DND-41 (cell line): ENCODE measurements at regions not wholly inside any gene's neighbourhood (a gene's known extent, or its start where the extent isn't known, plus 50 kb on each side); places are given as distances from the start of the nearest gene placed in this dataset.

Experiments used
- ATAC-seq: fragments of 200-7000 bp; cut with Tn5 transposase; 3 replicates; pipeline ENCODE4 v1.9.1; 2021; ENCODE audit warnings: low read depth; ENCODE audit not compliant: insufficient read depth
- DNase-seq: peaks from one replicate; pipeline ENCODE4 v3.0.0-alpha.2; 2020
- H2AFZ ChIP-seq: 2 replicates; pipeline ENCODE4 v1.6.0; 2012; ENCODE audit warnings: low read depth, low read length
- H3K27ac ChIP-seq: 2 replicates; pipeline ENCODE4 v1.5.1; 2012; ENCODE audit warnings: low read length, inconsistent platforms
- H3K27me3 ChIP-seq: fragments of 200-600 bp; sonication (generic); 2 replicates; pipeline ENCODE4 v1.6.0; 2012; ENCODE audit warnings: low read length, mild to moderate bottlenecking, inconsistent platforms; ENCODE audit not compliant: insufficient read depth, poor library complexity
- H3K36me3 ChIP-seq: 2 replicates; pipeline ENCODE4 v1.5.1; 2012; ENCODE audit warnings: low read length, inconsistent platforms; ENCODE audit not compliant: insufficient read depth
- H3K4me1 ChIP-seq: 2 replicates; pipeline ENCODE4 v1.5.1; 2012; ENCODE audit warnings: mild to moderate bottlenecking, low read length; ENCODE audit not compliant: insufficient read depth
- H3K4me2 ChIP-seq: 2 replicates; pipeline ENCODE4 v1.6.0; 2012; ENCODE audit warnings: mild to moderate bottlenecking, moderate library complexity, low read length, inconsistent platforms; ENCODE audit not compliant: insufficient read depth
- H3K4me3 ChIP-seq, 2 experiments: fragments of 200-600 bp in 1 of 2; shearing (Covaris generic) in 1 of 2; 2 replicates each; pipeline ENCODE4 v1.5.1; 2012 to 2016; ENCODE audit warnings: inconsistent platforms in 2 of 2, low read length in 2 of 2, mild to moderate bottlenecking in 2 of 2, low read depth in 1 of 2, moderate library complexity in 1 of 2
- H3K79me2 ChIP-seq: 2 replicates; pipeline ENCODE4 v1.6.0; 2012; ENCODE audit warnings: low read length, inconsistent platforms; ENCODE audit not compliant: insufficient read depth
- H3K9ac ChIP-seq: 2 replicates; pipeline ENCODE4 v1.6.0; 2012; ENCODE audit warnings: low read depth, mild to moderate bottlenecking, inconsistent platforms, low read length, moderate library complexity
- H3K9me3 ChIP-seq: 2 replicates; pipeline ENCODE4 v1.5.1; 2012; ENCODE audit warnings: low read length, moderate library complexity, mild to moderate bottlenecking, inconsistent platforms; ENCODE audit not compliant: insufficient read depth, severe bottlenecking
- H4K20me1 ChIP-seq: 2 replicates; pipeline ENCODE4 v1.6.0; 2012; ENCODE audit warnings: low read length; ENCODE audit not compliant: insufficient read depth
- CTCF ChIP-seq: IDR thresholded peaks from 2 replicates; pipeline ENCODE4 v1.5.1; 2012; ENCODE audit warnings: borderline replicate concordance, low read length, moderate library complexity, mild to moderate bottlenecking; ENCODE audit not compliant: poor library complexity, severe bottlenecking; ENCODE audit errors: extremely low read depth
- EZH2 ChIP-seq: IDR thresholded peaks from 3 replicates; pipeline ENCODE4 v1.6.1; 2012; ENCODE audit warnings: borderline replicate concordance, low read depth, mild to moderate bottlenecking, moderate library complexity, low read length, inconsistent platforms; ENCODE audit not compliant: severe bottlenecking

GRCh38 chr1:168374566-168374965 is 93.9 kb downstream of the TBX19 start:
- no peak for DNase-seq
- H4K20me1 ChIP-seq: no peaks in the 10 kb centered on the region
- H3K27me3 ChIP-seq: no peaks in the 10 kb centered on the region
- H2AFZ ChIP-seq: no peak overlapping the region
- no peak for ATAC-seq
- TF ChIP-seq EZH2 (no peak), CTCF (no peak)
- H3K27ac ChIP-seq: no peak overlapping the region
- H3K4me3 ChIP-seq: no peak overlapping the region
- no peak overlapping the region for H3K4me2 ChIP-seq
- no peaks in the 10 kb centered on the region for H3K36me3 ChIP-seq
- no peaks in the 10 kb centered on the region for H3K4me1 ChIP-seq
- no peaks in the 10 kb centered on the region for H3K9me3 ChIP-seq
- H3K9ac ChIP-seq: no peak overlapping the region
- no peaks in the 10 kb centered on the region for H3K79me2 ChIP-seq

DNA sequence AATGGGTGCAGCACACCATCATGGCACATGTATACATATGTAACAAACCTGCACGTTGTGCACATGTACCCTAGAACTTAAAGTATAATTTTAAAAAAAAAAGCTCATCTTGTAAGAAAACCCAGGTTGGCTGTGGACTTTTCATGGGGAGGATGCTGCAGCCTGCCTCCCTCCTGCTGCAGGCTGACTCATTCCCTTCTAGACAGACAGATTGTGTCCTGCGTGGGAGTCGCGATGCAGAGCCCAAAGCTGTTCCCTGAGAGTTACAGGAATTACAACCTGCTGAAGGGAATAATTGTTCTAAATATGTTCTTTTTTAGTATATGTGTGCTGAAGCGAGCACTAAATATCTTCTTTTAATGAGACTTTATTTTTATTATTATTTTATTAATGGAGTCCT is 93.2 kb downstream of the TBX19 start:
- no peak overlapping the region for H3K4me2 ChIP-seq

DNA sequence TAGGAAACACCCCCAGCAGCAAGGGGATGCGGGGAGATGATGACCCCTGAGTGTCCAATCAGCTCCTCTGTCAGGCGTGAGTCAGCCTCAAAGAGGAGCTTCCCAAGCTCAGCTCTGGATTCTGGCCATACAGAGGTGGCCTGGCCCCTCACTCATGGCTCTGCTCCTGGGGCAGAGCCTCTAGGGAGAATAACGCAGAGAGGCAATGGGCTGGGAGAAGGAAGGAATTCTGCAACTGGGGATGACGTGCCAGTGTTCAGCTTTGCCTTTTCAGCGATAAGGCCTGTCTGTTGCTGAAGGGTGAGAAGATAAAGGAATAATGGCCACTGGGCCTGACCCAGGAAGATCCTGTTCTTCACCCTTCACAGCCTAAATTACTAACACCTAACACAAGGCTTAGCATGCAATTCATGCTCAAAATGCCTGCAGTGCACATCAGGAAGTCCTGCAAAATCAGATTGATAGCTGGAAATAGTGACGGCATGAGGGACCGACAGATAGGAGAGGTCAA is 92.2 kb downstream of the TBX19 start:
- TF ChIP-seq CTCF (no peak), EZH2 (no peak)
- ATAC-seq (no peak), DNase-seq (no peak)
- Histone ChIP-seq H4K20me1 (no peaks in the 10 kb centered on the region), H3K9me3 (no peaks in the 10 kb centered on the region), H3K4me3 (no peak overlapping the region), H3K27ac (no peak overlapping the region), H3K4me1 (no peaks in the 10 kb centered on the region), H3K79me2 (no peaks in the 10 kb centered on the region), H3K36me3 (no peaks in the 10 kb centered on the region), H3K27me3 (no peaks in the 10 kb centered on the region), H2AFZ (no peak overlapping the region), H3K9ac (no peak overlapping the region), H3K4me2 (no peak overlapping the region)

More for the DNA sequence above, 93.2 kb downstream of the TBX19 start:
- Histone ChIP-seq H3K79me2 (no peaks in the 10 kb centered on the region), H3K4me1 (no peaks in the 10 kb centered on the region), H3K9ac (no peak overlapping the region), H3K36me3 (no peaks in the 10 kb centered on the region), H4K20me1 (no peaks in the 10 kb centered on the region), H3K4me3 (no peak overlapping the region), H2AFZ (no peak overlapping the region), H3K27me3 (no peaks in the 10 kb centered on the region), H3K9me3 (no peaks in the 10 kb centered on the region), H3K27ac (no peak overlapping the region)
- DNase-seq: no peak
- ATAC-seq: no peak
- no peak for TF ChIP-seq EZH2
- no peak for TF ChIP-seq CTCF

DNA sequence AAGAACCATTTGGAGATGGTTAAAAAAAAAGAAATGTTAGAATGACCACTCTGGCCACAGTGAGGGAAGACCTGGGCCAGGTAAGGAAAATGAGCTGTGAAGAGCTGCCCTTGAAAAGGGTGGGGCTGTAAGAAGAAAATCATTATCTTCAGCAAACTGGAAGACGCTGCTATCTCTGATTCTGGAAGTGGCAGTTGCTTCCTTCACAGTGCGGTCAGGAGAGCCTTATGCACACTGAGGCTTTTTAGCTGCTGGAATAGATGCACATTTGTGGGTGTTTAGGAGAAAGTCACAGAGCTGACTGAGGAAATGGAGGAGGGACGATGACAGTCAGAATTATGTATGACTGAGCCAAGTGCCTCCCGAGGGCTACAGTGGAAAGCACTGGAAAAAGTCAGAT is 91.6 kb downstream of the TBX19 start:
- H3K36me3 ChIP-seq: no peaks in the 10 kb centered on the region
- no peak overlapping the region for H3K4me3 ChIP-seq
- DNase-seq (no peak), ATAC-seq (no peak)
- H3K9ac ChIP-seq: no peak overlapping the region
- no peaks in the 10 kb centered on the region for H3K79me2 ChIP-seq
- no peak for TF ChIP-seq EZH2
- TF ChIP-seq CTCF: no peak
- H2AFZ ChIP-seq: no peak overlapping the region
- H3K27ac ChIP-seq: no peak overlapping the region
- H3K4me1 ChIP-seq: no peaks in the 10 kb centered on the region
- H4K20me1 ChIP-seq: no peaks in the 10 kb centered on the region
- H3K9me3 ChIP-seq: no peaks in the 10 kb centered on the region
- no peaks in the 10 kb centered on the region for H3K27me3 ChIP-seq
- no peak overlapping the region for H3K4me2 ChIP-seq
